ENCODE measurements at regions not wholly inside any gene's neighbourhood (a gene's known extent, or its start where the extent isn't known, plus 50 kb on each side); places are given as distances from the start of the nearest gene placed in this dataset.
"Not testable (repeated sequence)": the region's sequence is repeated elsewhere in the genome, so short reads cannot be mapped to it uniquely, and the experiment has no call there.

DNA sequence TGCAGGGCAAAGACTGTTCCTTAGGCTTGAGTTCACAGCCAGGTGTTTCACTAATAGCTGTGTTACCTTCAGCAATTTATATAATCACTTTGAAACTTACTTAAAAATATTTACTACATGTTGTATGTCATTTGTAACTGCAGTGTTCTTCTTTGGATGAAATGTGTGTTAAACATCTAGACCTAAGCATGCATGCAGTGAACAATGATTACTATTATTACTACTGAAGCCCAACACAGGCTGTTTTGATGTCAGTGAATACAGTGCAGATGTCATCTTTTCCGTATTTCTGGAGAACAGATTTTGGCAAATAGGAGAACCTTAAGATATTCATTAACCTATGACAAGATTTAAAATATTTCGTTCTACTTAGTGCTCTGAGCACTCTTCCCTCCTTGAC lies 101.8 kb upstream of the ANK2 start:
- DNase-seq, result no peak

DNA sequence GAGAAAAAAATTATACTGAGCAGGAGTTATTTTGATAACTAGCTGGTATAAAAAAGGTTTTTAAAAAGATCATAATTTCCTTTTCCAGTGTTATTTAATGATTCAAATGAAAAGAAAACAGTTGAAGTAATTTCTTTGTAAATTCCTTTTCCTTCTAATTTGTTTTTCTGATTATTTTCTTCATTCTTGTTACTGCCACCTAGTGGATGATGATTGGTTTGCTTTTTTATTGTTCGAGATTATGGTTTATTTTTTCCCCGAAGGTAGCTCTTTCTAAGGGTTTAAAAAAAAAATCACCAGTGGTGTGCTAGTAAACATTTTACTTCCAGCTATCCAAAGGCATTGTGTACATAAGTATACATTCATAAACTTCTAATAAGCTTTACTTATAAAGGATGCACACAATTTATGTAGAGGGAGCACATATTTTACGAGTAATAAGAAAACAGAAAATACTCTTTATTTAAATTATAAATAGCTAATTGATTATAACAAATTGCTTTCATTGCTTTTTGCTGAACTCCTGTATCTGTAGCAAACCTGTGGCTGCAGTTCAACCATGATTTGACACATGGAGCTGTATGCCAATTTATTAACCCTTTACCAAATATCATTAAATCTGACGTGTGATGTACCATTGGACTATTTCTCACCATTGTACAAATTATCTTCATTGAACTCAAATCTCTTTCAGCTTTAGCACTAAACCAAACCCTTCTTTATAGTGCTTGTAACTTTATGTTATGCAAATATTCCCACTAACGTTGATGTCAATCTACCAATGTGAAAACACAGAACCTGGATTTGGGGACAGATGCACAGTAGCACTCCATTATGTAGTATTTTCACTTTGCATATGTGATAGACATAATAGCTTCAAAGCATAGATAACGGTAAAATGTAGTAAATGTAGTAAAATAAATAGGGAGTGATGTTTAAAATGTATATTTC lies 97.8 kb upstream of the ANK2 start:
- peak in 1 of 14 donors; percentile 2 for DNase-seq

GRCh38 chr4:112952313-112952700 lies 97.1 kb upstream of the ANK2 start:
- DNase-seq, result no peak

DNA sequence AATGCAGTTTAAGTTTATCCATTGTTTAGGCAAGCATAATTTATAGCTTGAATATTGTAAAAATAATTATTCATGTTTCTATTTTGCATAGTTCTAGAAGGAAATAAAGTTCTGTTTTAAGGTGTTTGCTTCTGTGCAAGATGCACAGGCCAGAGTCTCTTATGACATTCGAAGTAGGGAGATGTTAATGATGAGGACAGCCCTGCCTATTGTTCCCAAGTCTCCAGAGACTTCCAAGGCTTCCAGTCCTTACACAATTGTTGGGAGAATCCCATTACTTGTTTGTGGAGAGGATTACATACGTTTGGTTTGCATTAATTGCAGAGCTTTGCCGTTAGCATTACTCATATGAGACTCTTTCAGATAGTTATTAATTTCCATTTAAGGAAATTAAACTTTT lies 96.2 kb upstream of the ANK2 start:
- no peak for DNase-seq

- no peak for DNase-seq
Observed at GRCh38 chr4:112954286-112954685, 95.2 kb upstream of the ANK2 start.

GRCh38 chr4:112956484-112956896 lies 93.0 kb upstream of the ANK2 start:
- peak in 1 of 14 donors; percentile 2 for DNase-seq

- DNase-seq, result not testable (repeated sequence)
Observed at GRCh38 chr4:112957764-112958163, 91.7 kb upstream of the ANK2 start.

DNA sequence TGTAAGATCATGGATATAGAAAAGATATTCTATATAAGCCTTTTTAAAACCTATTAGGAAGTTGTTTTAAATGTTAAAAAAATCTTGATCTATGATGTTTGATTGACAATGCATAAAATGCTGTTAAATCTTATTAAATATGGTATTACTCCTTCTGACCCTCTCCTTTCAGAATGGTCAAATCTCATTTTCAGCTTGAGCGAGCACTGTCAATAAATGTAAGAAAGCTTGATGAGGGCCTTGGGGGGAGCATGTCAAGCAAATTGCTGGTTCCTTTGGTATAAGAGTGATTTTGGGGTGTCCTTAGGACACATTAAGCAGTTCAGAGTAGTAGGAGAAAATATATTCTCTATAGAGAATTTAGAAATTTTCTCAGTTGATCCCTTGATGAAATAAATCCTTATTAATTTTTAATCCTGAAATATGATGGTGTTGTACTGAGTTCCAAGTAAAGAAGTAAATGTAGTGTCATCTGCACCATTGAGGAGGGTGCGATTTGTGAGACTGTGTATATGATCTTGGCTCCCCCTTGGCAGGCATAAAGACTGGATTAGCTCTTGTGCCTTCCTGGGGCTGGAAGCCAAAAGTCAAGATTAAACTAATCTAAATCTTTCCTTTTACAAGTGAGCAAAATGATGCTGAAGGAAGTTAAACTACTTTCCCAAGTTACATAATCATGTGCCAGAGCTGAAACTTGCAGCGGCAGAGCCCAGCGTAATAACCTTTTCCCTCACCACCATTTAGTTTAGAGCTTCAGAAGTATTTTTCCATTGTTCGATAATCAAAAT lies 82.6 kb upstream of the ANK2 start:
- DNase-seq, result no peak

DNA sequence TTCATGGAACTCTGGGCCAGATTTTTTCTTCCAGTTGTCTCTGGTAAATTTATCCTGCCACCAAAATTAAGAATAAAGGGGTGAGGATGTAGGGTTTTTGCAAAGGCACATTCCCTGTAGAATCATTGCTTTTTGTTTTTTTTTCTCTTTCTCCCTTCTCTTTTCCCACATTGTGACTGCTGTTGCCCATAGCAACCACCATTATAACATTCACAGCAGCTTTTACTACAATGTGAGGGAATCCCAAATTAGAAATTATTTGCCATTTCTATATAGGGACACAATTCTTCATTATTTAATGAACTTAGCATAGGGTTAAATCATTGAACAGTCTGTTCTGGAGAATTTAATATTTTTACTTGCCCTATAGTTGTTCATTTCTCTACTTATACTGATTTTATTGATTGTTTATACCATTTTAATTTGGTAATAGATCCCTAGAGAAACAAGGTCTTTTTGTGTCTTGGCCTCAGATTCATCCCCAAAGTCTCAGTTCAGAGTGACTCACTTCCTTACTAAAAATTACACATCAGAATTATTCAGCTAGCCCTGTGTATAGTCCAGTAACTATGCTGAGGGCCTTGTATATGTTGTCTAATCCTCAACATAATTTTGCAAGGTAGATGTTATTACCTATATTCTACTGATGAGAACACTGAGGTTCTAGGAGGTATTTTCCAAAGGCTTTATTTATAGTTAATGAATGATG lies 80.8 kb upstream of the ANK2 start:
- DNase-seq, result no peak

DNA sequence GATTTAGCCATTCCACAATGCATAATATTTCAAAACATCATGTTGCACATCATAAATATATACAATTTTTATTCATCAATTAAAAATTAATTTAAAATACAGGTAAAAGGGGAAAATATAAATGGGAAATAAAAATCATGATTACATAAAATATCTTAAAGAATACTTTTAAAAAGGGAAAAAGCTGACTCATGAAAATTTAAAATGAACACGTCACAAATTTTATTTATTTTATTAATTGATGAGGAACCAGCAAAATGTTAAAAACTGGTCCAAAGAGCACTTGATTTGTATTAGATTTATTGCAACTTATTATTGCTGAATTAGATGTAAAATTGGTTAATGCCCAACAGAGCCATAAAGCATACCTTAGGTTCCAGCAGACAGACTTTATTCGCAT lies 78.5 kb upstream of the ANK2 start:
- no peak for DNase-seq

DNA sequence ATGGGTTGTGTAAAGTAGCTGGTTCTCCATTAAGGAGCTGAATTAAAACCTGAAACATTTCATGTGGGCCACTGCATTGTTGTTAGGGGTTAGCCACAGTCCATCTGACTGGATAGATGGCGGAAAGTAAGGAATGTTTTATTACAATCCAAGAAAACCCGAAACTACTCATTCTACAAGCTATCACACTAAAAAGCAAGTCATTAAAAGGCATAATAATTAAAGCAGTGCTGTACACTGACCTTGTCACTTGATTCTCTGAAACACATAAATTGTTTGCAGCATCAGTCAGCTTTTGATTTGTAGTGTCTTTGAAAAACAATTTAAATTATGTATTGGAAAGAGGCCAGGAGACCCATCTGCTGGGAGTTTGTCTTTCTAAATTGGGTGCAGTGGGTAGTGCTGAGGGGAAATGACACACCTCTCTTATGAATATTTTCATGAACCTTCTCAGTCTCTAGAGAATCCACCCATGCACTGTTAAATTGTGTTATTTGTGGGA lies 75.7 kb upstream of the ANK2 start:
- DNase-seq, result no peak

GRCh38 chr4:112975567-112976355 lies 73.7 kb upstream of the ANK2 start:
- no peak for DNase-seq

DNA sequence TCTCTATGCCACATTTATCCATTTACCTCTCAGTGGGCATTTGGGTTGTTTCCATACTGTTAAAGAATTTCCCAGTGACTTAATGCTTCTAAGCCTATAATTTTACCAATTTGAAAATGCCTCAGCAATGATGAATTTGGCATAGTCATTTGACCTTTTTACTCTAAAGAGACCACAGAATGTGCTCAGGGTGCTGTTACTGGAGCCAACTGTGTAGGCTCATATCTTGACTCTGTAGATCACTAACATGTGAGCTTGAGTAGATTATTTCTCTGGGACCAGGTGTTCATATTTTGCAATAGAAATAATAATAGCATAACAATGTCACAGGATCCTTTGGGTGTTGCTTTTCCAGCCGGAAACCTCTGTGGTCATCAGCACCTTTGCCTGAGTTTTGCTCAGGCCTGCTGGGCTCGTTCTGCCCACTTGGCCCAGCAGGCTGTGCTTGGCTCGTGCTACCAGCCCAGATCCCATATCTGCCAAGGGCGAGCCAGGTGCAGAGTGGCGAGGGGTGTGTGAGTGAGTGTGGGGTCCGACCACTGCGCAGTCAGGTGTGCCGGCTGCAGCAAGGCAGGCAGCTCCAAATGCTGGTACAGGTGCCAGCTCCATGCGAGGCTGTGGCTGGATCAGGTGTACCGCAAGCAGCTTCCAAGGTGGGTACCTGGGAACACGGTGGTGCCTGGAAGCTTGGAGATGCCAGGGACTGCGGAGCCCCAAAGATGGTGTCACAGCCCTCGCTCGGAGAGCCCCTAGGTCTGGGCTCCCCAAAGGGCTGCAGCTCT lies 70.6 kb upstream of the ANK2 start:
- no peak for DNase-seq

DNA sequence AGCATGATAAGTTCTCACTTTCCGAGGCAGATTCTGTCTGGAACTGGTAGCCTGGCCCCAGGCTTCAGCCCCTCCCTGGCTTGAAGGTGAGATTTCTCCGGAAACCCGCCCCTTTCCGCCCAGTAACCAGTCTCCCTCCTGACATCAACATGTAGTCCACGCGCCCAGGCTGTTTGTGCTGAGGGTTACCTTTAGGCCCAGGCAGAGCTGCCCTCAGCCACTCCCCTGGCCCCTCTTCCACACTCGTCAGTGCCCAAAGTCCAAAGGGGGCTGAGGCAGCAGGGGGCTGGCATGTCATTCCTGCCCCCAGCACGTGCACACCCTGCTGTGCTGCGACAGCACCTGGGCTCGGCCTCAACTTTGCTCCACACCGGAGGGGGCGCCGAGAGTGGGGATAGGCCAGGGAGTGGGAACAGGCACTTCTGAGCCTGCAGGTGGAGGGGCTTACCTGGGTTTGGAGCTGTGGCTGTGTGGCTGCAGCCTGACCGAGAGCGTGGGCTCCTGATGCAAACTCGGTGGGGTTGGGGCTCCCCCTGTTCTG lies 69.5 kb upstream of the ANK2 start:
- peak in 1 of 14 donors; percentile 1 for DNase-seq

- DNase-seq, result no peak
Observed at GRCh38 chr4:112982680-112983079, 66.8 kb upstream of the ANK2 start.

- no peak for DNase-seq
Observed at GRCh38 chr4:112994732-112995464, 54.6 kb upstream of the ANK2 start.

All from C1 segment of cervical spinal cord (tissue), 14 donors.